IMR-90 (cell line): ENCODE measurements at regions not wholly inside any gene's neighbourhood (a gene's known extent, or its start where the extent isn't known, plus 50 kb on each side); places are given as distances from the start of the nearest gene placed in this dataset.

Source experiments
- ATAC-seq: fragments of 200-7000 bp; cut with Tn5 transposase; 2 replicates; pipeline ENCODE4 v1.9.1; 2020; ENCODE audit warnings: low read depth, mild to moderate bottlenecking, moderate library complexity
- BruUV-seq: library from RNA; stranded (reverse); fragments of 400-500 nt; replicated peaks from 2 replicates; lab custom pipeline; 2021; lab: Mats Ljungman, UMichigan
- CTCF ChIA-PET: fragments of 300-600 bp; formaldehyde crosslinking; extraction: SDS; loops from one replicate; lab custom pipeline; 2021; ENCODE audit warnings: antibody characterized with exemption; lab: Yijun Ruan, JAX
- POLR2A ChIA-PET: fragments of 300-600 bp; sonication (Branson Sonifier 250); formaldehyde crosslinking; loops from one replicate; lab custom pipeline; 2022; ENCODE audit warnings: antibody characterized with exemption; ENCODE audit not compliant: unreplicated experiment; lab: Charles Lee
- DNase-seq: peaks from one replicate; pipeline ENCODE4 v3.0.0; 2013
- H2AFZ ChIP-seq: replicated peaks from 2 replicates; pipeline ENCODE3; 2013; ENCODE audit warnings: low read length, mild to moderate bottlenecking; ENCODE audit not compliant: poor library complexity
- H2AK5ac ChIP-seq: 2 replicates; pipeline ENCODE4 v1.6.1; 2013; ENCODE audit warnings: low read depth, low read length, inconsistent platforms
- H2AK9ac ChIP-seq: replicated peaks from 2 replicates; pipeline ENCODE3; 2013; ENCODE audit warnings: mild to moderate bottlenecking, low read depth, low read length, moderate library complexity; ENCODE audit not compliant: poor library complexity
- H2BK120ac ChIP-seq: 2 replicates; pipeline ENCODE4 v1.6.1; 2013; ENCODE audit warnings: low read depth, low read length, inconsistent platforms
- H2BK15ac ChIP-seq: 3 replicates; pipeline ENCODE4 v1.6.1; 2013; ENCODE audit warnings: low read depth, low read length, inconsistent platforms
- H2BK20ac ChIP-seq: 2 replicates; pipeline ENCODE4 v1.6.1; 2013; ENCODE audit warnings: low read depth, mild to moderate bottlenecking, inconsistent platforms, low read length, moderate library complexity
- H2BK5ac ChIP-seq: 2 replicates; pipeline ENCODE4 v1.6.1; 2013; ENCODE audit warnings: mild to moderate bottlenecking, low read depth, low read length, inconsistent platforms; ENCODE audit not compliant: poor library complexity, severe bottlenecking
- H3K14ac ChIP-seq: replicated peaks from 2 replicates; pipeline ENCODE4 v1.6.1; 2013; ENCODE audit warnings: low read depth, low read length, inconsistent platforms
- H3K18ac ChIP-seq: 2 replicates; pipeline ENCODE4 v1.6.1; 2013; ENCODE audit warnings: low read depth, low read length, control low read depth
- H3K23ac ChIP-seq: 2 replicates; pipeline ENCODE4 v1.6.1; 2013; ENCODE audit warnings: low read depth, low read length, inconsistent platforms
- H3K27ac ChIP-seq: 2 replicates; pipeline ENCODE4 v1.5.1; 2013; ENCODE audit warnings: mild to moderate bottlenecking, control low read depth, low read length; ENCODE audit not compliant: insufficient read depth
- H3K27me3 ChIP-seq: 2 replicates; pipeline ENCODE4 v1.6.1; 2013; ENCODE audit warnings: low read length; ENCODE audit not compliant: control insufficient read depth, insufficient read depth
- H3K36me3 ChIP-seq: 2 replicates; pipeline ENCODE4 v1.6.1; 2013; ENCODE audit warnings: low read length, mixed read lengths; ENCODE audit not compliant: control insufficient read depth, insufficient read depth
- H3K4ac ChIP-seq: 2 replicates; pipeline ENCODE4 v1.6.1; 2013; ENCODE audit warnings: low read depth, low read length, inconsistent platforms
- H3K4me1 ChIP-seq: 2 replicates; pipeline ENCODE4 v1.6.1; 2013; ENCODE audit warnings: low read length, mixed read lengths; ENCODE audit not compliant: control insufficient read depth, insufficient read depth
- H3K4me2 ChIP-seq: 2 replicates; pipeline ENCODE4 v1.6.1; 2013; ENCODE audit warnings: low read depth, mild to moderate bottlenecking, control low read depth, low read length, moderate library complexity
- H3K4me3 ChIP-seq: 2 replicates; pipeline ENCODE4 v1.5.1; 2013; ENCODE audit warnings: low read depth, mild to moderate bottlenecking, control low read depth, low read length, moderate library complexity; ENCODE audit not compliant: insufficient read depth
- H3K56ac ChIP-seq: 2 replicates; pipeline ENCODE4 v1.6.1; 2013; ENCODE audit warnings: low read length, inconsistent platforms; ENCODE audit not compliant: insufficient read depth; ENCODE audit errors: extremely low read depth
- H3K79me1 ChIP-seq, 2 experiments: 2 replicates each; pipeline ENCODE4 v1.6.1; 2013; ENCODE audit warnings: low read length in 2 of 2, inconsistent platforms in 1 of 2, low read depth in 1 of 2
- H3K9ac ChIP-seq: 2 replicates; pipeline ENCODE4 v1.6.1; 2013; ENCODE audit warnings: low read depth, low read length, control low read depth
- H3K9me1 ChIP-seq: 2 replicates; pipeline ENCODE4 v1.6.1; 2013; ENCODE audit warnings: low read length, inconsistent platforms; ENCODE audit not compliant: insufficient read depth
- H3K9me3 ChIP-seq: 2 replicates; pipeline ENCODE4 v1.6.1; 2013; ENCODE audit warnings: low read length; ENCODE audit not compliant: control insufficient read depth, insufficient read depth
- H4K20me1 ChIP-seq: 2 replicates; pipeline ENCODE4 v1.6.1; 2013; ENCODE audit warnings: low read length, inconsistent platforms; ENCODE audit not compliant: insufficient read depth
- H4K5ac ChIP-seq: 2 replicates; pipeline ENCODE4 v1.6.1; 2013; ENCODE audit warnings: mild to moderate bottlenecking, low read depth, low read length, control low read depth
- H4K8ac ChIP-seq, 2 experiments: 2 replicates each; pipeline ENCODE4 v1.6.1; 2013; ENCODE audit warnings: low read depth in 2 of 2, low read length in 2 of 2, control low read depth in 1 of 2, inconsistent platforms in 1 of 2
- H4K91ac ChIP-seq: 2 replicates; pipeline ENCODE4 v1.6.1; 2013; ENCODE audit warnings: low read depth, low read length, inconsistent platforms; ENCODE audit not compliant: insufficient read depth
- CEBPB ChIP-seq: IDR thresholded peaks from 2 replicates; pipeline ENCODE4 v1.6.1; 2012; ENCODE audit warnings: low read depth, low read length, improper control_type of control experiment
- CHD1 ChIP-seq: IDR thresholded peaks from 2 replicates; pipeline ENCODE4 v1.6.1; 2012; ENCODE audit warnings: low read depth, low read length, improper control_type of control experiment
- ELK1 ChIP-seq: fragments of 150-350 bp; IDR thresholded peaks from 2 replicates; pipeline ENCODE4 v1.6.1; 2016; ENCODE audit warnings: low read depth, mild to moderate bottlenecking, low read length, moderate library complexity, borderline replicate concordance
- FOS ChIP-seq: fragments of 150-350 bp; IDR thresholded peaks from 2 replicates; pipeline ENCODE4 v1.6.1; 2016; ENCODE audit warnings: low read depth, low read length
- MAFK ChIP-seq: IDR thresholded peaks from 2 replicates; pipeline ENCODE4 v1.6.1; 2012; ENCODE audit warnings: low read depth, low read length, improper control_type of control experiment
- MAZ ChIP-seq: IDR thresholded peaks from 2 replicates; pipeline ENCODE4 v1.6.1; 2012; ENCODE audit warnings: low read depth, mild to moderate bottlenecking, low read length, improper control_type of control experiment, moderate library complexity, borderline replicate concordance
- MXI1 ChIP-seq: IDR thresholded peaks from 2 replicates; pipeline ENCODE4 v1.6.1; 2012; ENCODE audit warnings: low read depth, mild to moderate bottlenecking, low read length, moderate library complexity, borderline replicate concordance
- NFE2L2 ChIP-seq: fragments of 150-350 bp; IDR thresholded peaks from 2 replicates; pipeline ENCODE4 v1.6.1; 2016; ENCODE audit warnings: low read depth, mild to moderate bottlenecking, low read length
- POLR2A ChIP-seq: IDR thresholded peaks from 2 replicates; pipeline ENCODE4 v1.6.1; 2012; ENCODE audit warnings: mild to moderate bottlenecking, low read depth, low read length
- RAD21 ChIP-seq: IDR thresholded peaks from 2 replicates; pipeline ENCODE4 v1.6.1; 2012; ENCODE audit warnings: low read length, improper control_type of control experiment
- RFX5 ChIP-seq: IDR thresholded peaks from 2 replicates; pipeline ENCODE4 v1.8.0; 2012; ENCODE audit warnings: low read depth, mild to moderate bottlenecking, low read length, moderate library complexity
- SMC3 ChIP-seq: fragments of 150-350 bp; IDR thresholded peaks from 2 replicates; pipeline ENCODE4 v1.6.1; 2016; ENCODE audit warnings: low read depth, mild to moderate bottlenecking, antibody characterized with exemption, low read length, moderate library complexity
- WGBS, 2 experiments: methylation state at CpG; one replicate each; pipeline versions ENCODE4 v1.1.5 to v1.1.7; 2013; ENCODE audit warnings: missing lambda C conversion rate in 2 of 2; ENCODE audit not compliant: insufficient read length in 1 of 2; ENCODE audit errors: extremely low coverage in 2 of 2; 5-methylcytosine and 5-hydroxymethylcytosine counted together
- dilution Hi-C: fragments of 300-500 bp; cut with HindIII; formaldehyde crosslinking; loops from one replicate; pipeline ENCODE4 v1.14.3; 2018; ENCODE audit warnings: low sequenced_read_pairs; ENCODE audit not compliant: unreplicated experiment
- in situ Hi-C: fragments of 300-500 bp; cut with MboI; formaldehyde crosslinking; loops from 3 replicates; pipeline ENCODE4 v1.14.3; 2019; ENCODE audit warnings: low sequenced_read_pairs, inconsistent platforms, mixed read lengths
- intact Hi-C: fragments of 100-400 bp; cut with micrococcal nuclease; formaldehyde crosslinking; loops from 2 replicates; pipeline ENCODE4 v1.10.0; 2022
- TF ChIP-seq, protein P1 (sequence below): conservative IDR thresholded peaks from 2 replicates; pipeline ENCODE4 v1.5.1; 2012; ENCODE audit warnings: mild to moderate bottlenecking, low read depth, low read length, improper control_type of control experiment

- ATAC-seq (no peak), DNase-seq (no peak)
- Histone ChIP-seq H3K23ac (no peak overlapping the region), H3K4me2 (no peak overlapping the region), H2BK120ac (no peak overlapping the region), H4K5ac (no peak overlapping the region), H3K36me3 (no peaks in the 10 kb centered on the region), H2BK15ac (no peak overlapping the region), H3K18ac (no peak overlapping the region), H4K91ac (no peak overlapping the region), H3K79me1 (no peaks in the 10 kb centered on the region), H3K9me1 (no peaks in the 10 kb centered on the region), H3K14ac (no peak overlapping the region; the same call in 1 of the 2 replicates), H2AK5ac (no peak overlapping the region), H3K4me3 (no peak overlapping the region), H2BK20ac (no peak overlapping the region), H4K8ac (no peak overlapping the region), H3K56ac (no peak overlapping the region), H2AFZ (no peak overlapping the region), H2AK9ac (no peak overlapping the region), H3K4ac (no peak overlapping the region), H2BK5ac (no peak overlapping the region), H3K9me3 (no peaks in the 10 kb centered on the region), H3K9ac (no peak overlapping the region), H3K27me3 (no peaks in the 10 kb centered on the region), H3K27ac (no peak overlapping the region), H4K20me1 (no peaks in the 10 kb centered on the region), H3K4me1 (peaks cover 1% of the 10 kb centered on the region; the same call in 1 of the 2 replicates)
- dilution Hi-C loops, result no loop called here
- intact Hi-C loops, result no loop called here
- ChIA-PET CTCF (no interaction called here), POLR2A (no interaction called here)
- in situ Hi-C loops, result no loop called here
- 92 to 100% methylated on average over 1 of the region's 1 CpG for WGBS, 2 experiments
- no TSS peak for BruUV-seq
- no peak for TF ChIP-seq CEBPB
- TF ChIP-seq MAZ, result no peak
- TF ChIP-seq RFX5, result no peak
- no peak for TF ChIP-seq RAD21
- TF ChIP-seq, protein P1, sequence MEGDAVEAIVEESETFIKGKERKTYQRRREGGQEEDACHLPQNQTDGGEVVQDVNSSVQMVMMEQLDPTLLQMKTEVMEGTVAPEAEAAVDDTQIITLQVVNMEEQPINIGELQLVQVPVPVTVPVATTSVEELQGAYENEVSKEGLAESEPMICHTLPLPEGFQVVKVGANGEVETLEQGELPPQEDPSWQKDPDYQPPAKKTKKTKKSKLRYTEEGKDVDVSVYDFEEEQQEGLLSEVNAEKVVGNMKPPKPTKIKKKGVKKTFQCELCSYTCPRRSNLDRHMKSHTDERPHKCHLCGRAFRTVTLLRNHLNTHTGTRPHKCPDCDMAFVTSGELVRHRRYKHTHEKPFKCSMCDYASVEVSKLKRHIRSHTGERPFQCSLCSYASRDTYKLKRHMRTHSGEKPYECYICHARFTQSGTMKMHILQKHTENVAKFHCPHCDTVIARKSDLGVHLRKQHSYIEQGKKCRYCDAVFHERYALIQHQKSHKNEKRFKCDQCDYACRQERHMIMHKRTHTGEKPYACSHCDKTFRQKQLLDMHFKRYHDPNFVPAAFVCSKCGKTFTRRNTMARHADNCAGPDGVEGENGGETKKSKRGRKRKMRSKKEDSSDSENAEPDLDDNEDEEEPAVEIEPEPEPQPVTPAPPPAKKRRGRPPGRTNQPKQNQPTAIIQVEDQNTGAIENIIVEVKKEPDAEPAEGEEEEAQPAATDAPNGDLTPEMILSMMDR, result no peak
- no peak for TF ChIP-seq CHD1
- no peak for TF ChIP-seq POLR2A
- no peak for TF ChIP-seq SMC3
- no peak for TF ChIP-seq MAFK
- no peak for TF ChIP-seq NFE2L2
- TF ChIP-seq ELK1, result no peak
- no peak for TF ChIP-seq FOS
- TF ChIP-seq MXI1, result no peak
These were observed 220.2 kb downstream of the TGFB2 start for GRCh38 chr1:218565377-218565776.
